IMR-90 (cell line): ENCODE measurements at regions not wholly inside any gene's neighbourhood (a gene's known extent, or its start where the extent isn't known, plus 50 kb on each side); places are given as distances from the start of the nearest gene placed in this dataset.

Experiments
- ATAC-seq: fragments of 200-7000 bp; cut with Tn5 transposase; 2 replicates; pipeline ENCODE4 v1.9.1; 2020; ENCODE audit warnings: low read depth, mild to moderate bottlenecking, moderate library complexity
- BruUV-seq: library from RNA; stranded (reverse); fragments of 400-500 nt; replicated peaks from 2 replicates; lab custom pipeline; 2021; lab: Mats Ljungman, UMichigan
- CTCF ChIA-PET: fragments of 300-600 bp; formaldehyde crosslinking; extraction: SDS; loops from one replicate; lab custom pipeline; 2021; ENCODE audit warnings: antibody characterized with exemption; lab: Yijun Ruan, JAX
- POLR2A ChIA-PET: fragments of 300-600 bp; sonication (Branson Sonifier 250); formaldehyde crosslinking; loops from one replicate; lab custom pipeline; 2022; ENCODE audit warnings: antibody characterized with exemption; ENCODE audit not compliant: unreplicated experiment; lab: Charles Lee
- DNase-seq: peaks from one replicate; pipeline ENCODE4 v3.0.0; 2013
- H2AFZ ChIP-seq: replicated peaks from 2 replicates; pipeline ENCODE3; 2013; ENCODE audit warnings: low read length, mild to moderate bottlenecking; ENCODE audit not compliant: poor library complexity
- H2AK5ac ChIP-seq: 2 replicates; pipeline ENCODE4 v1.6.1; 2013; ENCODE audit warnings: low read depth, low read length, inconsistent platforms
- H2AK9ac ChIP-seq: replicated peaks from 2 replicates; pipeline ENCODE3; 2013; ENCODE audit warnings: mild to moderate bottlenecking, low read depth, low read length, moderate library complexity; ENCODE audit not compliant: poor library complexity
- H2BK120ac ChIP-seq: 2 replicates; pipeline ENCODE4 v1.6.1; 2013; ENCODE audit warnings: low read depth, low read length, inconsistent platforms
- H2BK15ac ChIP-seq: 3 replicates; pipeline ENCODE4 v1.6.1; 2013; ENCODE audit warnings: low read depth, low read length, inconsistent platforms
- H2BK20ac ChIP-seq: 2 replicates; pipeline ENCODE4 v1.6.1; 2013; ENCODE audit warnings: low read depth, mild to moderate bottlenecking, inconsistent platforms, low read length, moderate library complexity
- H2BK5ac ChIP-seq: 2 replicates; pipeline ENCODE4 v1.6.1; 2013; ENCODE audit warnings: mild to moderate bottlenecking, low read depth, low read length, inconsistent platforms; ENCODE audit not compliant: poor library complexity, severe bottlenecking
- H3K14ac ChIP-seq: replicated peaks from 2 replicates; pipeline ENCODE4 v1.6.1; 2013; ENCODE audit warnings: low read depth, low read length, inconsistent platforms
- H3K18ac ChIP-seq: 2 replicates; pipeline ENCODE4 v1.6.1; 2013; ENCODE audit warnings: low read depth, low read length, control low read depth
- H3K23ac ChIP-seq: 2 replicates; pipeline ENCODE4 v1.6.1; 2013; ENCODE audit warnings: low read depth, low read length, inconsistent platforms
- H3K27ac ChIP-seq: 2 replicates; pipeline ENCODE4 v1.5.1; 2013; ENCODE audit warnings: mild to moderate bottlenecking, control low read depth, low read length; ENCODE audit not compliant: insufficient read depth
- H3K27me3 ChIP-seq: 2 replicates; pipeline ENCODE4 v1.6.1; 2013; ENCODE audit warnings: low read length; ENCODE audit not compliant: control insufficient read depth, insufficient read depth
- H3K36me3 ChIP-seq: 2 replicates; pipeline ENCODE4 v1.6.1; 2013; ENCODE audit warnings: low read length, mixed read lengths; ENCODE audit not compliant: control insufficient read depth, insufficient read depth
- H3K4ac ChIP-seq: 2 replicates; pipeline ENCODE4 v1.6.1; 2013; ENCODE audit warnings: low read depth, low read length, inconsistent platforms
- H3K4me1 ChIP-seq: 2 replicates; pipeline ENCODE4 v1.6.1; 2013; ENCODE audit warnings: low read length, mixed read lengths; ENCODE audit not compliant: control insufficient read depth, insufficient read depth
- H3K4me2 ChIP-seq: 2 replicates; pipeline ENCODE4 v1.6.1; 2013; ENCODE audit warnings: low read depth, mild to moderate bottlenecking, control low read depth, low read length, moderate library complexity
- H3K4me3 ChIP-seq: 2 replicates; pipeline ENCODE4 v1.5.1; 2013; ENCODE audit warnings: low read depth, mild to moderate bottlenecking, control low read depth, low read length, moderate library complexity; ENCODE audit not compliant: insufficient read depth
- H3K56ac ChIP-seq: 2 replicates; pipeline ENCODE4 v1.6.1; 2013; ENCODE audit warnings: low read length, inconsistent platforms; ENCODE audit not compliant: insufficient read depth; ENCODE audit errors: extremely low read depth
- H3K79me1 ChIP-seq, 2 experiments: 2 replicates each; pipeline ENCODE4 v1.6.1; 2013; ENCODE audit warnings: low read length in 2 of 2, inconsistent platforms in 1 of 2, low read depth in 1 of 2
- H3K9ac ChIP-seq: 2 replicates; pipeline ENCODE4 v1.6.1; 2013; ENCODE audit warnings: low read depth, low read length, control low read depth
- H3K9me1 ChIP-seq: 2 replicates; pipeline ENCODE4 v1.6.1; 2013; ENCODE audit warnings: low read length, inconsistent platforms; ENCODE audit not compliant: insufficient read depth
- H3K9me3 ChIP-seq: 2 replicates; pipeline ENCODE4 v1.6.1; 2013; ENCODE audit warnings: low read length; ENCODE audit not compliant: control insufficient read depth, insufficient read depth
- H4K20me1 ChIP-seq: 2 replicates; pipeline ENCODE4 v1.6.1; 2013; ENCODE audit warnings: low read length, inconsistent platforms; ENCODE audit not compliant: insufficient read depth
- H4K5ac ChIP-seq: 2 replicates; pipeline ENCODE4 v1.6.1; 2013; ENCODE audit warnings: mild to moderate bottlenecking, low read depth, low read length, control low read depth
- H4K8ac ChIP-seq, 2 experiments: 2 replicates each; pipeline ENCODE4 v1.6.1; 2013; ENCODE audit warnings: low read depth in 2 of 2, low read length in 2 of 2, control low read depth in 1 of 2, inconsistent platforms in 1 of 2
- H4K91ac ChIP-seq: 2 replicates; pipeline ENCODE4 v1.6.1; 2013; ENCODE audit warnings: low read depth, low read length, inconsistent platforms; ENCODE audit not compliant: insufficient read depth
- BHLHE40 ChIP-seq: fragments of 150-350 bp; IDR thresholded peaks from 2 replicates; pipeline ENCODE4 v1.6.1; 2016; ENCODE audit warnings: mild to moderate bottlenecking, low read depth, low read length
- CHD1 ChIP-seq: IDR thresholded peaks from 2 replicates; pipeline ENCODE4 v1.6.1; 2012; ENCODE audit warnings: low read depth, low read length, improper control_type of control experiment
- ELK1 ChIP-seq: fragments of 150-350 bp; IDR thresholded peaks from 2 replicates; pipeline ENCODE4 v1.6.1; 2016; ENCODE audit warnings: low read depth, mild to moderate bottlenecking, low read length, moderate library complexity, borderline replicate concordance
- FOS ChIP-seq: fragments of 150-350 bp; IDR thresholded peaks from 2 replicates; pipeline ENCODE4 v1.6.1; 2016; ENCODE audit warnings: low read depth, low read length
- MAFK ChIP-seq: IDR thresholded peaks from 2 replicates; pipeline ENCODE4 v1.6.1; 2012; ENCODE audit warnings: low read depth, low read length, improper control_type of control experiment
- MAZ ChIP-seq: IDR thresholded peaks from 2 replicates; pipeline ENCODE4 v1.6.1; 2012; ENCODE audit warnings: low read depth, mild to moderate bottlenecking, low read length, improper control_type of control experiment, moderate library complexity, borderline replicate concordance
- RAD21 ChIP-seq: IDR thresholded peaks from 2 replicates; pipeline ENCODE4 v1.6.1; 2012; ENCODE audit warnings: low read length, improper control_type of control experiment
- RCOR1 ChIP-seq: IDR thresholded peaks from 2 replicates; pipeline ENCODE4 v1.6.1; 2012; ENCODE audit warnings: mild to moderate bottlenecking, low read length, improper control_type of control experiment; ENCODE audit not compliant: insufficient replicate concordance
- RFX5 ChIP-seq: IDR thresholded peaks from 2 replicates; pipeline ENCODE4 v1.8.0; 2012; ENCODE audit warnings: low read depth, mild to moderate bottlenecking, low read length, moderate library complexity
- SMC3 ChIP-seq: fragments of 150-350 bp; IDR thresholded peaks from 2 replicates; pipeline ENCODE4 v1.6.1; 2016; ENCODE audit warnings: low read depth, mild to moderate bottlenecking, antibody characterized with exemption, low read length, moderate library complexity
- WGBS, 2 experiments: methylation state at CpG; one replicate each; pipeline versions ENCODE4 v1.1.5 to v1.1.7; 2013; ENCODE audit warnings: missing lambda C conversion rate in 2 of 2; ENCODE audit not compliant: insufficient read length in 1 of 2; ENCODE audit errors: extremely low coverage in 2 of 2; 5-methylcytosine and 5-hydroxymethylcytosine counted together
- dilution Hi-C: fragments of 300-500 bp; cut with HindIII; formaldehyde crosslinking; loops from one replicate; pipeline ENCODE4 v1.14.3; 2018; ENCODE audit warnings: low sequenced_read_pairs; ENCODE audit not compliant: unreplicated experiment
- in situ Hi-C: fragments of 300-500 bp; cut with MboI; formaldehyde crosslinking; loops from 3 replicates; pipeline ENCODE4 v1.14.3; 2019; ENCODE audit warnings: low sequenced_read_pairs, inconsistent platforms, mixed read lengths
- intact Hi-C: fragments of 100-400 bp; cut with micrococcal nuclease; formaldehyde crosslinking; loops from 2 replicates; pipeline ENCODE4 v1.10.0; 2022
- TF ChIP-seq, protein P1 (sequence below): fragments of 150-350 bp; IDR thresholded peaks from 2 replicates; pipeline ENCODE4 v1.6.1; 2017; ENCODE audit warnings: mild to moderate bottlenecking, antibody characterized with exemption, low read length, low read depth

- H3K4me1 ChIP-seq = peaks cover 3% of the 10 kb centered on the region
Measured at GRCh38 chr1:222093518-222093917, 351.6 kb upstream of the DUSP10 start.

More at GRCh38 chr1:222093518-222093917, 351.6 kb upstream of the DUSP10 start:
- dilution Hi-C loops (no loop called here), intact Hi-C loops (no loop called here), in situ Hi-C loops (no loop called here)
- ATAC-seq = no peak
- Histone ChIP-seq H3K56ac (no peak overlapping the region), H3K9me1 (no peaks in the 10 kb centered on the region; the same call in 1 of the 2 replicates), H4K91ac (no peak overlapping the region), H4K8ac (no peak overlapping the region), H4K5ac (no peak overlapping the region), H3K4ac (no peak overlapping the region), H2BK15ac (no peak overlapping the region), H3K79me1 (no peaks in the 10 kb centered on the region), H3K23ac (no peak overlapping the region), H2BK20ac (no peak overlapping the region), H3K9ac (no peak overlapping the region), H2AK5ac (no peak overlapping the region), H3K27me3 (no peaks in the 10 kb centered on the region), H3K4me3 (no peak overlapping the region), H3K18ac (no peak overlapping the region), H3K4me2 (no peak overlapping the region), H3K27ac (no peak overlapping the region), H2AFZ (no peak overlapping the region), H4K20me1 (no peaks in the 10 kb centered on the region), H2BK5ac (no peak overlapping the region), H2AK9ac (no peak overlapping the region), H2BK120ac (no peak overlapping the region), H3K9me3 (no peaks in the 10 kb centered on the region), H3K14ac (no peak overlapping the region), H3K36me3 (no peaks in the 10 kb centered on the region)
- no peak for DNase-seq
- TF ChIP-seq CHD1 = no peak
- no peak for TF ChIP-seq FOS
- TF ChIP-seq, protein P1, sequence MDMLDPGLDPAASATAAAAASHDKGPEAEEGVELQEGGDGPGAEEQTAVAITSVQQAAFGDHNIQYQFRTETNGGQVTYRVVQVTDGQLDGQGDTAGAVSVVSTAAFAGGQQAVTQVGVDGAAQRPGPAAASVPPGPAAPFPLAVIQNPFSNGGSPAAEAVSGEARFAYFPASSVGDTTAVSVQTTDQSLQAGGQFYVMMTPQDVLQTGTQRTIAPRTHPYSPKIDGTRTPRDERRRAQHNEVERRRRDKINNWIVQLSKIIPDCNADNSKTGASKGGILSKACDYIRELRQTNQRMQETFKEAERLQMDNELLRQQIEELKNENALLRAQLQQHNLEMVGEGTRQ = no peak
- TF ChIP-seq ELK1 = no peak
- no peak for TF ChIP-seq RFX5
- TF ChIP-seq RAD21 = no peak
- no peak for TF ChIP-seq MAZ
- TF ChIP-seq MAFK = no peak
- TF ChIP-seq BHLHE40 = no peak
- TF ChIP-seq RCOR1 = no peak
- no peak for TF ChIP-seq SMC3
- ChIA-PET POLR2A (no interaction called here), CTCF (no interaction called here)
- WGBS, 2 experiments = no CpG with 5 or more reads among the region's 4 CpGs
- BruUV-seq = no TSS peak
